T-helper 1 cell treated with Interleukin-12 subunit alpha and Interleukin-12 subunit beta and Interleukin-4 antibody, amounts not matched to agents 30 μg/mL and 1 μg/mL, for 36 hours (primary cell): ENCODE measurements at regions not wholly inside any gene's neighbourhood (a gene's known extent, or its start where the extent isn't known, plus 50 kb on each side); places are given as distances from the start of the nearest gene placed in this dataset.

Source experiments
- H3K27ac Mint-ChIP-seq: one replicate; pipeline ENCODE4 v1.8.0; 2021; ENCODE audit warnings: mild to moderate bottlenecking, mixed read lengths
- H3K27me3 Mint-ChIP-seq: one replicate; pipeline ENCODE4 v1.8.0; 2021; ENCODE audit warnings: low read depth, mixed read lengths
- H3K36me3 Mint-ChIP-seq: one replicate; pipeline ENCODE4 v1.8.0; 2021; ENCODE audit warnings: low read depth, mixed read lengths
- H3K4me1 Mint-ChIP-seq: one replicate; pipeline ENCODE4 v1.8.0; 2021; ENCODE audit warnings: low read depth, mixed read lengths
- H3K4me3 Mint-ChIP-seq: one replicate; pipeline ENCODE4 v1.8.0; 2021; ENCODE audit warnings: mild to moderate bottlenecking, moderate library complexity, mixed read lengths
- H3K9me3 Mint-ChIP-seq: one replicate; pipeline ENCODE4 v1.8.0; 2021; ENCODE audit warnings: mixed read lengths

- H3K36me3 Mint-ChIP-seq = no peaks in the 10 kb centered on the region
- no peaks in the 10 kb centered on the region for H3K4me1 Mint-ChIP-seq
- H3K4me3 Mint-ChIP-seq = no peak overlapping the region
- H3K27ac Mint-ChIP-seq = no peak overlapping the region
- H3K27me3 Mint-ChIP-seq = no peaks in the 10 kb centered on the region
- H3K9me3 Mint-ChIP-seq = no peaks in the 10 kb centered on the region
Observed at GRCh38 chr11:109847621-109848020, 245.6 kb upstream of the ZC3H12C start.

- Mint-ChIP-seq H3K4me3 (no peak overlapping the region), H3K9me3 (no peaks in the 10 kb centered on the region), H3K27me3 (no peaks in the 10 kb centered on the region), H3K4me1 (no peaks in the 10 kb centered on the region), H3K27ac (no peak overlapping the region), H3K36me3 (no peaks in the 10 kb centered on the region)
Observed at GRCh38 chr11:109849051-109849450, 244.1 kb upstream of the ZC3H12C start.

GRCh38 chr11:109849946-109850345 lies 243.2 kb upstream of the ZC3H12C start:
- no peaks in the 10 kb centered on the region for H3K9me3 Mint-ChIP-seq
- no peaks in the 10 kb centered on the region for H3K36me3 Mint-ChIP-seq
- H3K27ac Mint-ChIP-seq = no peak overlapping the region
- no peaks in the 10 kb centered on the region for H3K4me1 Mint-ChIP-seq
- H3K4me3 Mint-ChIP-seq = no peak overlapping the region
- H3K27me3 Mint-ChIP-seq = no peaks in the 10 kb centered on the region

GRCh38 chr11:109851780-109852390 lies 241.3 kb upstream of the ZC3H12C start:
- H3K36me3 Mint-ChIP-seq = no peaks in the 10 kb centered on the region
- H3K4me1 Mint-ChIP-seq = no peaks in the 10 kb centered on the region
- H3K9me3 Mint-ChIP-seq = no peaks in the 10 kb centered on the region
- H3K27me3 Mint-ChIP-seq = no peaks in the 10 kb centered on the region
- H3K27ac Mint-ChIP-seq = no peak overlapping the region
- no peak overlapping the region for H3K4me3 Mint-ChIP-seq

GRCh38 chr11:109853156-109853776 lies 239.9 kb upstream of the ZC3H12C start:
- no peaks in the 10 kb centered on the region for H3K27me3 Mint-ChIP-seq
- no peak overlapping the region for H3K4me3 Mint-ChIP-seq
- H3K27ac Mint-ChIP-seq = no peak overlapping the region
- no peaks in the 10 kb centered on the region for H3K9me3 Mint-ChIP-seq
- H3K4me1 Mint-ChIP-seq = no peaks in the 10 kb centered on the region
- H3K36me3 Mint-ChIP-seq = no peaks in the 10 kb centered on the region

- no peak overlapping the region for H3K4me3 Mint-ChIP-seq
- H3K36me3 Mint-ChIP-seq = no peaks in the 10 kb centered on the region
- no peak overlapping the region for H3K27ac Mint-ChIP-seq
- H3K4me1 Mint-ChIP-seq = no peaks in the 10 kb centered on the region
- no peaks in the 10 kb centered on the region for H3K9me3 Mint-ChIP-seq
- no peaks in the 10 kb centered on the region for H3K27me3 Mint-ChIP-seq
Observed at GRCh38 chr11:109854731-109855130, 238.5 kb upstream of the ZC3H12C start.

GRCh38 chr11:109856928-109857327 lies 236.3 kb upstream of the ZC3H12C start:
- no peaks in the 10 kb centered on the region for H3K4me1 Mint-ChIP-seq
- H3K36me3 Mint-ChIP-seq = no peaks in the 10 kb centered on the region
- H3K9me3 Mint-ChIP-seq = no peaks in the 10 kb centered on the region
- H3K27ac Mint-ChIP-seq = no peak overlapping the region
- H3K27me3 Mint-ChIP-seq = no peaks in the 10 kb centered on the region
- no peak overlapping the region for H3K4me3 Mint-ChIP-seq

GRCh38 chr11:109857637-109858036 lies 235.6 kb upstream of the ZC3H12C start:
- Mint-ChIP-seq H3K27ac (no peak overlapping the region), H3K27me3 (no peaks in the 10 kb centered on the region), H3K4me3 (no peak overlapping the region), H3K4me1 (no peaks in the 10 kb centered on the region), H3K36me3 (no peaks in the 10 kb centered on the region), H3K9me3 (no peaks in the 10 kb centered on the region)

GRCh38 chr11:109858152-109858551 lies 235.0 kb upstream of the ZC3H12C start:
- Mint-ChIP-seq H3K4me3 (no peak overlapping the region), H3K27ac (no peak overlapping the region), H3K9me3 (no peaks in the 10 kb centered on the region), H3K27me3 (no peaks in the 10 kb centered on the region), H3K36me3 (no peaks in the 10 kb centered on the region), H3K4me1 (no peaks in the 10 kb centered on the region)

GRCh38 chr11:109859045-109859724 lies 234.0 kb upstream of the ZC3H12C start:
- no peaks in the 10 kb centered on the region for H3K27me3 Mint-ChIP-seq
- H3K27ac Mint-ChIP-seq = no peak overlapping the region
- H3K4me1 Mint-ChIP-seq = no peaks in the 10 kb centered on the region
- H3K4me3 Mint-ChIP-seq = no peak overlapping the region
- H3K9me3 Mint-ChIP-seq = no peaks in the 10 kb centered on the region
- no peaks in the 10 kb centered on the region for H3K36me3 Mint-ChIP-seq

- Mint-ChIP-seq H3K36me3 (no peaks in the 10 kb centered on the region), H3K27ac (no peak overlapping the region), H3K27me3 (no peaks in the 10 kb centered on the region), H3K9me3 (no peaks in the 10 kb centered on the region), H3K4me1 (no peaks in the 10 kb centered on the region), H3K4me3 (no peak overlapping the region)
Observed at GRCh38 chr11:109862835-109863234, 230.4 kb upstream of the ZC3H12C start.

- no peaks in the 10 kb centered on the region for H3K36me3 Mint-ChIP-seq
- no peaks in the 10 kb centered on the region for H3K4me1 Mint-ChIP-seq
- H3K4me3 Mint-ChIP-seq = no peak overlapping the region
- H3K27ac Mint-ChIP-seq = no peak overlapping the region
- no peaks in the 10 kb centered on the region for H3K9me3 Mint-ChIP-seq
- H3K27me3 Mint-ChIP-seq = no peaks in the 10 kb centered on the region
Observed at GRCh38 chr11:109864151-109864661, 229.0 kb upstream of the ZC3H12C start.

GRCh38 chr11:109864834-109865547 lies 228.2 kb upstream of the ZC3H12C start:
- H3K27me3 Mint-ChIP-seq = no peaks in the 10 kb centered on the region
- H3K27ac Mint-ChIP-seq = no peak overlapping the region
- no peaks in the 10 kb centered on the region for H3K4me1 Mint-ChIP-seq
- H3K9me3 Mint-ChIP-seq = no peaks in the 10 kb centered on the region
- no peaks in the 10 kb centered on the region for H3K36me3 Mint-ChIP-seq
- H3K4me3 Mint-ChIP-seq = no peak overlapping the region

GRCh38 chr11:109865548-109866186 lies 227.5 kb upstream of the ZC3H12C start:
- no peak overlapping the region for H3K27ac Mint-ChIP-seq

More at GRCh38 chr11:109865548-109866186, 227.5 kb upstream of the ZC3H12C start:
- no peaks in the 10 kb centered on the region for H3K27me3 Mint-ChIP-seq
- no peaks in the 10 kb centered on the region for H3K9me3 Mint-ChIP-seq
- no peaks in the 10 kb centered on the region for H3K4me1 Mint-ChIP-seq
- H3K36me3 Mint-ChIP-seq = no peaks in the 10 kb centered on the region
- H3K4me3 Mint-ChIP-seq = no peak overlapping the region
